ENCODE measurements at regions not wholly inside any gene's neighbourhood (a gene's known extent, or its start where the extent isn't known, plus 50 kb on each side); places are given as distances from the start of the nearest gene placed in this dataset.

DNA sequence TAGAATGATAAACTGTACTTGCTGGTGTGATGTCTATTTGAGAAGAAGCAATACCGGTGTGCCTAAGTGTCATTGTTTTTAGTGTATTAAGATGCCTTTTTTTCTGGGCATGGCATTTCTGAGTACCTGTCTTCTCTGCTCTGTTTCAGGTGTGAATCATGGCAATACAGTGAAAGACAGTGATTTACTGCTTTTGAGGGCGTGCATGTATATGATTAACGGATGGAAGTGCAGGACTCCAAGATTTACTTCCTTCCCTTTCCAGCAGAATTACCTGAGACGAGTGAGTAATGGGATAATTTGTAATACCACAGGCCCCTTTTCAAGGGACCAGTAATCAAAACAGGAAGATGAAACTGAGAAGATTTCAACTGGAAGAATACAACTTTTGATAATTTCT is 315.8 kb downstream of the SOX4 start:
- intact Hi-C loops (cut with DNase I; ENCODE audit: low total_unique reads) = no loop called here
- no peaks in the 10 kb centered on the region for H3K27me3 ChIP-seq
- H3K27ac ChIP-seq = no peak overlapping the region
- no peaks in the 10 kb centered on the region for H3K9me3 ChIP-seq
- H3K36me3 ChIP-seq = no peaks in the 10 kb centered on the region
- no peak overlapping the region for H3K4me3 ChIP-seq
- no peak for TF ChIP-seq CTCF (IDR thresholded peaks at IDR 0.05)
- H3K4me1 ChIP-seq = no peaks in the 10 kb centered on the region
- DNase-seq = no peak

DNA sequence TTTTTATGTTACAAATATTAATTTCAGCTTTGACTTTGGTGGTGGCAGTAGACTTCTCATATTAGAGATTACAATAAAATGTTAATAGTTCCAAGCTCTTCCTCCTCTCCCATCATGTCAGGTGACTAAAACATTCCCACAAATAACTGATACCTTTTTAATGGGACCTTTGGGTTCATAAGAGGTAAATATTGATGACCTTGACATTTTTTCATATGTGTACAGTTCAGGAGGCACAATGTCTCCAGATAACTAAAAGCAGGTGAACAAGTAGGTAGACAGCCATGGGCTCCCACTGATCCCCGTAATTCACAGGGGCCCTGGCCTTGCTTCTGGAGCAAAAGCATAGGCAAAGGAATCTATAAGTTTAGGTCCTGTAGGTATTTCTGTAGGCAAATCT is 317.7 kb downstream of the SOX4 start:
- Histone ChIP-seq H3K36me3 (no peaks in the 10 kb centered on the region), H3K9me3 (no peaks in the 10 kb centered on the region), H3K4me1 (peaks cover 0 to 9% (median 6%) of the 10 kb centered on the region in 4 donors), H3K27me3 (no peaks in the 10 kb centered on the region), H3K27ac (no peak overlapping the region), H3K4me3 (no peak overlapping the region)
- DNase-seq = no peak
- no peak for TF ChIP-seq CTCF (IDR thresholded peaks at IDR 0.05)
- intact Hi-C loops (cut with DNase I; ENCODE audit: low total_unique reads) = no loop called here

GRCh38 chr6:21912151-21912832 is 318.7 kb downstream of the SOX4 start:
- Histone ChIP-seq H3K27me3 (no peaks in the 10 kb centered on the region), H3K9me3 (no peaks in the 10 kb centered on the region), H3K27ac (no peak overlapping the region), H3K36me3 (no peaks in the 10 kb centered on the region), H3K4me3 (no peak overlapping the region), H3K4me1 (peaks cover 0 to 9% (median 6%) of the 10 kb centered on the region in 4 donors)
- DNase-seq = no peak
- TF ChIP-seq CTCF (IDR thresholded peaks at IDR 0.05) = no peak
- intact Hi-C loops (cut with DNase I; ENCODE audit: low total_unique reads) = no loop called here

DNA sequence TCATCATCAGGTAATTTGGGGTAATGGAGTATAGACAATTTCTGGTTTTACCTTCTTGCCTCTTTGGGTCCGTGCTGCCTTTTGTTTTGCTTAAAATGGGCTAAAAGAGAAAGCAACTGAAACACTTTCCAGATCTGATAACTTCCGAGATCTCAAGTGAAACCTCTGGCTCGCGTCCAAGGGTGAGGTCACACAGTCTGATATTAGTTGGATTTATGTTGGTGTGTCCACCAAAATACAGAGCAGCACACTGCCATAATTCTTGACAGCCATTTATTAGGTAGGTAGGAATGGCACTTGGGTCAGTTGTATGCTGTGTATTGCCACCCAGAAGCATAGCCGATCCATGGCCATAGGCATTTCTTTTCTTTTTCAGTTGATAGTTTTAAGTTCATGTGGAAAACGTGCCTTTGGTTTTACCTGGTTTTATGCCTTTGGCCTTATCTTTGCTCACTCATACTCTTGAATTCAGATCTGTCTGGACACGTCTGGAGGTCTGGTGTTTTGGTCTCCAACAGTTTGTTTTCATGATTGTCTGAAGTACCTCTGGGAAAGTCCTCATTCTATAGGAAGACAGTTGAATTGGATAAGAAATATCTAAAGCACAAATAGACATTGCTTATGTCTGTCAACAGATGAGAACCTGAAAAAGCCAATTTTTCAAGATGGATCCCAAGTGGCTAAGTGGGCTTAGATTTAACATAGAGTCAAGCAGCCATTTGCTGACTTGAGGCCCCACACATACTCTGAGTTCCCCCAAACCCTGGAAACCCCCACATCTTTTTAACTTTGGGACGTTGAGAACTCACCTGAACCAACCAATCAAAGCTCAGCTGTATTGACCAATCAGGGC is 320.8 kb downstream of the SOX4 start:
- H3K27ac ChIP-seq = no peak overlapping the region
- TF ChIP-seq CTCF (IDR thresholded peaks at IDR 0.05) = no peak

DNA sequence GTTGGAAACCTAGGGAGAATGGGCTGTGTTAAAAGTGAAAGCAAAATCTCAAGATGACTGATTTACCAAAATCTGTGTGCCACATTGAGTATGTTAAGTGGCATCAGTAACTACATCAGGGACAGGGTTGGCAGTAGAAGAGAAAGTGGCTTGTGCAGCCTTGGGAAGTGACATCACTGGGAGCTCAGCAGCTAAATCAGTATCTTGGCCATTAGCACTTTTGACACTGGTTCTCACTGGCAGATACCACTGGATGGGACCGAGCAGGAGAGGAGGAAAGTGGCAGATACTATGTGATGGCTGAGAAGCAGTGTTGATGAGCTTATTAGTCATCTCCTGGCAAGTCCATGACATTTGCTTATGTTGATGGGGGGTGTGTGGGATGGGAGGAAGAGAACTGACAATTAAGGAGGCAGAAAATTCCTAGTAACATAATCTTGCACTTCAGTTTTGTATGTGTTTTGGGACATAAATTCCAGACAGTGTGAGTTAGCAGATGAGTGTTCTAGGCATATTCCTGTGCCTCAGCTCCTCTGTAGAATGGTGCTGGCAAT is 322.2 kb downstream of the SOX4 start:
- Histone ChIP-seq H3K27me3 (no peaks in the 10 kb centered on the region), H3K4me1 (peaks cover 0 to 9% (median 6%) of the 10 kb centered on the region in 4 donors), H3K9me3 (no peaks in the 10 kb centered on the region), H3K27ac (no peak overlapping the region), H3K4me3 (peak overlapping the region in 1 of 2 donors; percentile 10), H3K36me3 (no peaks in the 10 kb centered on the region)
- TF ChIP-seq CTCF (IDR thresholded peaks at IDR 0.05) = no peak
- intact Hi-C loops (cut with DNase I; ENCODE audit: low total_unique reads) = no loop called here
- DNase-seq = no peak

More for the DNA sequence above, 320.8 kb downstream of the SOX4 start:
- no peak overlapping the region for H3K4me3 ChIP-seq
- no peaks in the 10 kb centered on the region for H3K36me3 ChIP-seq
- intact Hi-C loops (cut with DNase I; ENCODE audit: low total_unique reads) = no loop called here
- peaks cover 0 to 9% (median 6%) of the 10 kb centered on the region in 4 donors for H3K4me1 ChIP-seq
- DNase-seq = peak in 1 of 2 donors; percentile 69
- no peaks in the 10 kb centered on the region for H3K9me3 ChIP-seq
- no peaks in the 10 kb centered on the region for H3K27me3 ChIP-seq
